IMR-90 (cell line): ENCODE measurements at regions not wholly inside any gene's neighbourhood (a gene's known extent, or its start where the extent isn't known, plus 50 kb on each side); places are given as distances from the start of the nearest gene placed in this dataset.

ENCODE experiments used
- ATAC-seq: fragments of 200-7000 bp; cut with Tn5 transposase; 2 replicates; pipeline ENCODE4 v1.9.1; 2020; ENCODE audit warnings: low read depth, mild to moderate bottlenecking, moderate library complexity
- BruUV-seq: library from RNA; stranded (reverse); fragments of 400-500 nt; replicated peaks from 2 replicates; lab custom pipeline; 2021; lab: Mats Ljungman, UMichigan
- CTCF ChIA-PET: fragments of 300-600 bp; formaldehyde crosslinking; extraction: SDS; loops from one replicate; lab custom pipeline; 2021; ENCODE audit warnings: antibody characterized with exemption; lab: Yijun Ruan, JAX
- POLR2A ChIA-PET: fragments of 300-600 bp; sonication (Branson Sonifier 250); formaldehyde crosslinking; loops from one replicate; lab custom pipeline; 2022; ENCODE audit warnings: antibody characterized with exemption; ENCODE audit not compliant: unreplicated experiment; lab: Charles Lee
- DNase-seq: peaks from one replicate; pipeline ENCODE4 v3.0.0; 2013
- H2AFZ ChIP-seq: replicated peaks from 2 replicates; pipeline ENCODE3; 2013; ENCODE audit warnings: low read length, mild to moderate bottlenecking; ENCODE audit not compliant: poor library complexity
- H2AK5ac ChIP-seq: 2 replicates; pipeline ENCODE4 v1.6.1; 2013; ENCODE audit warnings: low read depth, low read length, inconsistent platforms
- H2AK9ac ChIP-seq: replicated peaks from 2 replicates; pipeline ENCODE3; 2013; ENCODE audit warnings: mild to moderate bottlenecking, low read depth, low read length, moderate library complexity; ENCODE audit not compliant: poor library complexity
- H2BK120ac ChIP-seq: 2 replicates; pipeline ENCODE4 v1.6.1; 2013; ENCODE audit warnings: low read depth, low read length, inconsistent platforms
- H2BK15ac ChIP-seq: 3 replicates; pipeline ENCODE4 v1.6.1; 2013; ENCODE audit warnings: low read depth, low read length, inconsistent platforms
- H2BK20ac ChIP-seq: 2 replicates; pipeline ENCODE4 v1.6.1; 2013; ENCODE audit warnings: low read depth, mild to moderate bottlenecking, inconsistent platforms, low read length, moderate library complexity
- H2BK5ac ChIP-seq: 2 replicates; pipeline ENCODE4 v1.6.1; 2013; ENCODE audit warnings: mild to moderate bottlenecking, low read depth, low read length, inconsistent platforms; ENCODE audit not compliant: poor library complexity, severe bottlenecking
- H3K14ac ChIP-seq: replicated peaks from 2 replicates; pipeline ENCODE4 v1.6.1; 2013; ENCODE audit warnings: low read depth, low read length, inconsistent platforms
- H3K18ac ChIP-seq: 2 replicates; pipeline ENCODE4 v1.6.1; 2013; ENCODE audit warnings: low read depth, low read length, control low read depth
- H3K23ac ChIP-seq: 2 replicates; pipeline ENCODE4 v1.6.1; 2013; ENCODE audit warnings: low read depth, low read length, inconsistent platforms
- H3K27ac ChIP-seq: 2 replicates; pipeline ENCODE4 v1.5.1; 2013; ENCODE audit warnings: mild to moderate bottlenecking, control low read depth, low read length; ENCODE audit not compliant: insufficient read depth
- H3K27me3 ChIP-seq: 2 replicates; pipeline ENCODE4 v1.6.1; 2013; ENCODE audit warnings: low read length; ENCODE audit not compliant: control insufficient read depth, insufficient read depth
- H3K36me3 ChIP-seq: 2 replicates; pipeline ENCODE4 v1.6.1; 2013; ENCODE audit warnings: low read length, mixed read lengths; ENCODE audit not compliant: control insufficient read depth, insufficient read depth
- H3K4ac ChIP-seq: 2 replicates; pipeline ENCODE4 v1.6.1; 2013; ENCODE audit warnings: low read depth, low read length, inconsistent platforms
- H3K4me1 ChIP-seq: 2 replicates; pipeline ENCODE4 v1.6.1; 2013; ENCODE audit warnings: low read length, mixed read lengths; ENCODE audit not compliant: control insufficient read depth, insufficient read depth
- H3K4me2 ChIP-seq: 2 replicates; pipeline ENCODE4 v1.6.1; 2013; ENCODE audit warnings: low read depth, mild to moderate bottlenecking, control low read depth, low read length, moderate library complexity
- H3K4me3 ChIP-seq: 2 replicates; pipeline ENCODE4 v1.5.1; 2013; ENCODE audit warnings: low read depth, mild to moderate bottlenecking, control low read depth, low read length, moderate library complexity; ENCODE audit not compliant: insufficient read depth
- H3K56ac ChIP-seq: 2 replicates; pipeline ENCODE4 v1.6.1; 2013; ENCODE audit warnings: low read length, inconsistent platforms; ENCODE audit not compliant: insufficient read depth; ENCODE audit errors: extremely low read depth
- H3K79me1 ChIP-seq, 2 experiments: 2 replicates each; pipeline ENCODE4 v1.6.1; 2013; ENCODE audit warnings: low read length in 2 of 2, inconsistent platforms in 1 of 2, low read depth in 1 of 2
- H3K9ac ChIP-seq: 2 replicates; pipeline ENCODE4 v1.6.1; 2013; ENCODE audit warnings: low read depth, low read length, control low read depth
- H3K9me1 ChIP-seq: 2 replicates; pipeline ENCODE4 v1.6.1; 2013; ENCODE audit warnings: low read length, inconsistent platforms; ENCODE audit not compliant: insufficient read depth
- H3K9me3 ChIP-seq: 2 replicates; pipeline ENCODE4 v1.6.1; 2013; ENCODE audit warnings: low read length; ENCODE audit not compliant: control insufficient read depth, insufficient read depth
- H4K20me1 ChIP-seq: 2 replicates; pipeline ENCODE4 v1.6.1; 2013; ENCODE audit warnings: low read length, inconsistent platforms; ENCODE audit not compliant: insufficient read depth
- H4K5ac ChIP-seq: 2 replicates; pipeline ENCODE4 v1.6.1; 2013; ENCODE audit warnings: mild to moderate bottlenecking, low read depth, low read length, control low read depth
- H4K8ac ChIP-seq, 2 experiments: 2 replicates each; pipeline ENCODE4 v1.6.1; 2013; ENCODE audit warnings: low read depth in 2 of 2, low read length in 2 of 2, control low read depth in 1 of 2, inconsistent platforms in 1 of 2
- H4K91ac ChIP-seq: 2 replicates; pipeline ENCODE4 v1.6.1; 2013; ENCODE audit warnings: low read depth, low read length, inconsistent platforms; ENCODE audit not compliant: insufficient read depth
- MAZ ChIP-seq: IDR thresholded peaks from 2 replicates; pipeline ENCODE4 v1.6.1; 2012; ENCODE audit warnings: low read depth, mild to moderate bottlenecking, low read length, improper control_type of control experiment, moderate library complexity, borderline replicate concordance
- WGBS, 2 experiments: methylation state at CpG; one replicate each; pipeline versions ENCODE4 v1.1.5 to v1.1.7; 2013; ENCODE audit warnings: missing lambda C conversion rate in 2 of 2; ENCODE audit not compliant: insufficient read length in 1 of 2; ENCODE audit errors: extremely low coverage in 2 of 2; 5-methylcytosine and 5-hydroxymethylcytosine counted together
- dilution Hi-C: fragments of 300-500 bp; cut with HindIII; formaldehyde crosslinking; loops from one replicate; pipeline ENCODE4 v1.14.3; 2018; ENCODE audit warnings: low sequenced_read_pairs; ENCODE audit not compliant: unreplicated experiment
- in situ Hi-C: fragments of 300-500 bp; cut with MboI; formaldehyde crosslinking; loops from 3 replicates; pipeline ENCODE4 v1.14.3; 2019; ENCODE audit warnings: low sequenced_read_pairs, inconsistent platforms, mixed read lengths
- intact Hi-C: fragments of 100-400 bp; cut with micrococcal nuclease; formaldehyde crosslinking; loops from 2 replicates; pipeline ENCODE4 v1.10.0; 2022

DNA sequence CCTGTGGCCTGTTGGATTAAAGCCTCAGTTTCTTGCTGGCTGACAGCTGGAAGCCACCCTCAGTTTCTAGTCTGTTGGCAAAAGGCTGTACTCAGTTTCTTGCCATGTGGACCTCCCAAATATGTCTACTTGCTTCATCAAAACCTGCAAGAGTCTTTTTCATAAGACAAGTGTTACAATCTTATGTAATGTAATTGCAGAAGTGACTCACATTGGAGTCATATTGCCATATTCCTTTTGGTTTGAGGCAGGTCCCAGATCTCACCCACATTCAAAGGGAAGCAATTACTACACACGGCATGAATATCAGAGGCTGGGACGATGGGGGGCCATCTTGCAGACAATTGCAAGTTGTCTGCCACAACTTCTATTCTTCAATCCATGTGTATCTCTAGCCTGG is 286.7 kb upstream of the IL12B start:
- Histone ChIP-seq H3K27me3 (peaks cover 12% of the 10 kb centered on the region), H3K23ac (no peak overlapping the region), H3K4me1 (no peaks in the 10 kb centered on the region), H3K79me1 (no peaks in the 10 kb centered on the region), H3K36me3 (no peaks in the 10 kb centered on the region), H4K5ac (no peak overlapping the region), H3K4me2 (no peak overlapping the region), H3K4me3 (no peak overlapping the region), H4K91ac (no peak overlapping the region), H2BK15ac (no peak overlapping the region), H3K9me3 (peaks cover 1% of the 10 kb centered on the region; the same call in 1 of the 2 replicates), H3K27ac (no peak overlapping the region), H4K20me1 (no peaks in the 10 kb centered on the region), H4K8ac (no peak overlapping the region), H3K9me1 (no peaks in the 10 kb centered on the region), H2BK5ac (no peak overlapping the region), H3K14ac (no peak overlapping the region), H2BK120ac (no peak overlapping the region), H3K56ac (no peak overlapping the region), H3K18ac (no peak overlapping the region), H2BK20ac (no peak overlapping the region), H2AFZ (no peak overlapping the region), H2AK9ac (no peak overlapping the region), H2AK5ac (no peak overlapping the region), H3K4ac (no peak overlapping the region), H3K9ac (no peak overlapping the region)
- no CpG with 5 or more reads among the region's 2 CpGs for WGBS, 2 experiments
- ChIA-PET CTCF (no interaction called here), POLR2A (no interaction called here)
- intact Hi-C loops, result no loop called here
- no TSS peak for BruUV-seq
- no peak for ATAC-seq
- in situ Hi-C loops, result no loop called here
- peak; percentile 16 for DNase-seq
- dilution Hi-C loops, result no loop called here
- no peak for TF ChIP-seq MAZ
